Astrocyte of the spinal cord (primary cell): ENCODE measurements at regions not wholly inside any gene's neighbourhood (a gene's known extent, or its start where the extent isn't known, plus 50 kb on each side); places are given as distances from the start of the nearest gene placed in this dataset.

Source experiments
- DNase-seq: peaks from one replicate; pipeline ENCODE4 v3.0.0; 2011; ENCODE audit warnings: low read depth, low spot score
- H3K4me3 ChIP-seq: 2 replicates; pipeline ENCODE4 v1.5.1; 2011; ENCODE audit warnings: low read depth, mild to moderate bottlenecking, low read length, moderate library complexity
- in situ Hi-C: cut with HindIII; loops from 2 replicates; pipeline ENCODE4 v1.10.0; 2017; ENCODE audit warnings: low sequenced_read_pairs
- TF ChIP-seq, protein P1 (sequence below): IDR thresholded peaks from 2 replicates; pipeline ENCODE4 v1.5.1; 2012; ENCODE audit warnings: low read depth, mild to moderate bottlenecking, low read length, inconsistent platforms

DNA sequence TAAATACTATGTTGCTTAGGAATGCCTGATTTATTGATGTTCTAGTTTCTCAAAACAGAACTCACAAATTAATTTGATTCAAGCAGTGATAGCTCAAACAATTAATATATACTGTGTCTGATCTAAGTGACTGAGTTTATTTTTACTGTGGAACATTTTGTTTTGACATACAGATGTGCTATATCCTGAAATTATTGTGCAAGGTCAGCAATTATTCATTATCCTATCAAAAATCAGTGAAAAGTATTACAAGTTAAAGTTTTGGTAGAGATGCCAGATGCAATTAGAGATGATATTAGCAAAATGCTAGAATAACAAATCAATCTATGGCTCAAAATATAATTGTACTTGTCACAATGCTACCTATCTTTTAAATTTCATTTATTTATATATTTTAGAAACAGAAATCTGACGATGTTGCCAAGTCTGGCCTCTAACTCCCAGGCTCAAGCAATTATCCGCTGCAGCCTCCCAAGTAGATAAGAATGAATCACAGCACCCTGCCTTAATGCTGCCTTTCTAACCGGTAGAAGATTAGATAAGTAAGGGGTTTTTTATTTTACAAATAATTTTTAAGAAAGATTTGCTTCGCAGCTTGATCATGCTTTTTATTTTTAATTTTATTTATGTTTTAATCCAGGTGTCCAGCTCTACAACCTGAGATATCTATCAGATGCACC is 825.5 kb upstream of the NDST4 start:
- H3K4me3 ChIP-seq, result no peak overlapping the region
- no peak for DNase-seq
- in situ Hi-C loops, result no loop called here
- TF ChIP-seq, protein P1, sequence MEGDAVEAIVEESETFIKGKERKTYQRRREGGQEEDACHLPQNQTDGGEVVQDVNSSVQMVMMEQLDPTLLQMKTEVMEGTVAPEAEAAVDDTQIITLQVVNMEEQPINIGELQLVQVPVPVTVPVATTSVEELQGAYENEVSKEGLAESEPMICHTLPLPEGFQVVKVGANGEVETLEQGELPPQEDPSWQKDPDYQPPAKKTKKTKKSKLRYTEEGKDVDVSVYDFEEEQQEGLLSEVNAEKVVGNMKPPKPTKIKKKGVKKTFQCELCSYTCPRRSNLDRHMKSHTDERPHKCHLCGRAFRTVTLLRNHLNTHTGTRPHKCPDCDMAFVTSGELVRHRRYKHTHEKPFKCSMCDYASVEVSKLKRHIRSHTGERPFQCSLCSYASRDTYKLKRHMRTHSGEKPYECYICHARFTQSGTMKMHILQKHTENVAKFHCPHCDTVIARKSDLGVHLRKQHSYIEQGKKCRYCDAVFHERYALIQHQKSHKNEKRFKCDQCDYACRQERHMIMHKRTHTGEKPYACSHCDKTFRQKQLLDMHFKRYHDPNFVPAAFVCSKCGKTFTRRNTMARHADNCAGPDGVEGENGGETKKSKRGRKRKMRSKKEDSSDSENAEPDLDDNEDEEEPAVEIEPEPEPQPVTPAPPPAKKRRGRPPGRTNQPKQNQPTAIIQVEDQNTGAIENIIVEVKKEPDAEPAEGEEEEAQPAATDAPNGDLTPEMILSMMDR, result no peak

GRCh38 chr4:115929373-115929772 is 816.0 kb upstream of the NDST4 start:
- in situ Hi-C loops, result no loop called here
- no peak for DNase-seq
- TF ChIP-seq, protein P1, result no peak
- H3K4me3 ChIP-seq, result no peak overlapping the region

DNA sequence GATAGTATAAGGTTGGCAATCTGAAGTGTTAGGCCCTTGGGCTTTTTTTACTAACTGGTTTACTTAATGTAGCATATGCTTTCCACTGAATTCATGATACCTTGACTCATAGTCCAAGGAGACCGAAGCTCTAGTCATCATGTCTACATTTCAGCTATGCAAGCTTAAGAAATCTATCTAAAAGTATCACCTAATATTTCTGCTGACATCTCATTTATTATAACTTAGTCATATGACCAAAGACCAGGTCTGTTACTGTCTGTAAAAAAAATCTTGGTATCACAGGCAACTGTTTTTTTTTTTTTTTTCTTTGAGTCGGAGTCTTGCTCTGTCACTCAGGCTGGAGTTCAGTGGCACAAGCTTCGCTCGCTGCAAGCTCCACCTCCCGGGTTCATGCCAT is 814.0 kb upstream of the NDST4 start:
- no peak overlapping the region for H3K4me3 ChIP-seq
- TF ChIP-seq, protein P1, result no peak
- in situ Hi-C loops, result no loop called here
- no peak for DNase-seq

- H3K4me3 ChIP-seq, result no peak overlapping the region
Measured at GRCh38 chr4:115923152-115923551, 809.7 kb upstream of the NDST4 start.

GRCh38 chr4:115920637-115921036 is 807.2 kb upstream of the NDST4 start:
- H3K4me3 ChIP-seq, result no peak overlapping the region
- DNase-seq, result no peak
- TF ChIP-seq, protein P1, result no peak
- in situ Hi-C loops, result no loop called here

More at GRCh38 chr4:115923152-115923551, 809.7 kb upstream of the NDST4 start:
- in situ Hi-C loops, result no loop called here
- no peak for DNase-seq
- TF ChIP-seq, protein P1, result no peak

DNA sequence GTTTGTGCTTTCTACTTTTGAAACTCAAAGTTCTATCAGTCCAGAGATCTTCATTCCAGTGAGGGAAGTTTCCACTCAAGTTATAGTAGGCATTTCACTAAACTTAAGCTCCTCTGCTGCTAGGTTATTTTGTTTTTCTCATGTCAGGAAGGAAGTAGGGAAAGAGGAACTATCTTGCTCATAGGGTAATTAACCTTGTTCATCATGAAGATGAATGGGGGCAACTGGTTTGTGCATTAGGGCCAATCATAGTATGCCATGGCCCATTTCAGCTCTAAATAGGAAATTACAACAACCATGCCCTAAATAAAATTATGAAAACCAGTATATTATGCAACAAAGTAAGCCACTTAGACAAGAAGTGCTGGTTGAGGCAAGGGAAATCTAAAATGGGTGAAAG is 804.7 kb upstream of the NDST4 start:
- H3K4me3 ChIP-seq, result no peak overlapping the region
- in situ Hi-C loops, result no loop called here
- DNase-seq, result no peak
- TF ChIP-seq, protein P1, result no peak
